Transverse colon (tissue), 4 donors: ENCODE measurements at regions not wholly inside any gene's neighbourhood (a gene's known extent, or its start where the extent isn't known, plus 50 kb on each side); places are given as distances from the start of the nearest gene placed in this dataset.

ENCODE experiments used
- DNase-seq: peaks from one replicate; pipeline ENCODE4 v3.0.0-alpha.2; 2019
- H3K27ac ChIP-seq, 4 donors: fragments of 200-600 bp; sonication (generic); 2 replicates each; pipeline ENCODE4 v1.5.1; 2016 to 2018; ENCODE audit warnings: inconsistent platforms in 4 of 4
- H3K27me3 ChIP-seq: fragments of 200-600 bp; sonication (generic); 2 replicates; pipeline ENCODE4 v1.5.1; 2017; ENCODE audit warnings: inconsistent platforms
- H3K36me3 ChIP-seq, 4 donors: fragments of 200-600 bp; sonication (generic); 2 replicates each; pipeline ENCODE4 v1.5.1; 2017 to 2019; ENCODE audit warnings: inconsistent platforms in 4 of 4
- H3K4me1 ChIP-seq, 4 donors: fragments of 200-600 bp; sonication (generic); 2 replicates each; pipeline ENCODE4 v1.5.1; 2017 to 2020; ENCODE audit warnings: inconsistent platforms in 4 of 4
- H3K4me3 ChIP-seq, 4 donors: fragments of 200-600 bp; sonication (generic); 1 replicate in 1 of 4; 2 replicates in 3 of 4; pipeline versions ENCODE4 v1.5.1 to v1.6.1; 2017 to 2019; ENCODE audit warnings: inconsistent platforms in 4 of 4
- H3K9me3 ChIP-seq, 2 donors: fragments of 200-600 bp; sonication (generic); 2 replicates each; pipeline ENCODE4 v1.5.1; 2017 to 2019; ENCODE audit warnings: inconsistent platforms in 2 of 2
- CTCF ChIP-seq, 5 experiments: fragments of 200-600 bp in 3 of 5; fragments of 450-650 bp in 2 of 5; sonication (generic) in 3 of 5; IDR thresholded peaks; 1 replicate in 2 of 5; 2 replicates in 3 of 5; pipeline ENCODE4 v1.5.1; 2016 to 2017; ENCODE audit warnings: antibody characterized with exemption in 5 of 5, inconsistent platforms in 3 of 5, mild to moderate bottlenecking in 2 of 5, moderate library complexity in 1 of 5
- EP300 ChIP-seq: sonication (generic); formaldehyde crosslinking; IDR thresholded peaks from one replicate; pipeline ENCODE4 v1.6.1; 2017; ENCODE audit warnings: antibody characterized with exemption, low read depth
- POLR2A ChIP-seq: fragments of 450-650 bp; IDR thresholded peaks from one replicate; pipeline ENCODE4 v1.6.1; 2016; ENCODE audit warnings: antibody characterized with exemption, mild to moderate bottlenecking, moderate library complexity
- POLR2AphosphoS5 ChIP-seq, 3 donors: sonication (generic); formaldehyde crosslinking; IDR thresholded peaks; one replicate each; pipeline ENCODE4 v1.6.1; 2016; ENCODE audit warnings: antibody characterized with exemption in 3 of 3
- WGBS, 2 donors: methylation state at CpG; one replicate each; pipeline ENCODE4 v1.1.5; 2018; ENCODE audit warnings: low coverage in 1 of 2; 5-methylcytosine and 5-hydroxymethylcytosine counted together
- in situ Hi-C, 4 donors: fragments of 200-750 bp; cut with MboI; loops; one replicate each; pipeline versions ENCODE4 v1.15.0 to v1.15.1; 2017; ENCODE audit warnings: low sequenced_read_pairs in 3 of 4, low pct_ligation_motif_present in 1 of 4, low pct_unique_long_range_greater_than_20kb in 1 of 4
- intact Hi-C: fragments of 100-400 bp; cut with DNase I; formaldehyde crosslinking; loops from one replicate; pipeline ENCODE4 v1.15.1; 2023; ENCODE audit warnings: low total_unique reads

DNA sequence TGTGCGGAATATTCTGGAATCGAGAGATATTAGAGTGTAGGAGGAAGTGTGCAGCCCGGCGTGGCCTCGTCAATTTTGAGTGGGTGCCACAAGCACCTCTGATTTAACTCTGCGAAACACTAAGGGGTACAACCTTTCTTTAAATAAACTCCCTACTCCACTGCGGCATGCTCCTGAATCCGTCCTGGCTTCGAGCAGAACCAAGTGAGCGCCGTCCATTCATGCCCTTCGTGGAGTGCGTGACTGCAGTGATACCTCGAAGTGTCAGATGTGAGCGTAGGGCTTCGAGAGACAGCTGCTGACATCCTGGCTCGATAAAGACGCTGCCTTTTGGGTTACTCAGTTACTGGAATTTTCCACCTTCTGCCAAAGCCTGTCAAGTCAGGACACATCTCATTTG lies 128.8 kb downstream of the FOXL1 start:
- H3K27me3 ChIP-seq = no peaks in the 10 kb centered on the region
- no peak for TF ChIP-seq POLR2AphosphoS5 (IDR thresholded peaks at IDR 0.05)
- no peak for TF ChIP-seq EP300
- no peak for TF ChIP-seq CTCF (IDR thresholded peaks at IDR 0.05)
- no peak for TF ChIP-seq POLR2A
- in situ Hi-C loops = no loop called here
- intact Hi-C loops = no loop called here
- no peak overlapping the region for H3K27ac ChIP-seq
- no peaks in the 10 kb centered on the region for H3K4me1 ChIP-seq
- DNase-seq = no peak
- 93% methylated on average over 18 of the region's 18 CpGs; no CpG with 5 or more reads in 1 of the 2 donors for WGBS, 2 donors
- no peaks in the 10 kb centered on the region for H3K36me3 ChIP-seq
- H3K9me3 ChIP-seq = no peaks in the 10 kb centered on the region
- H3K4me3 ChIP-seq = no peak overlapping the region

GRCh38 chr16:86707581-86707980 lies 129.2 kb downstream of the FOXL1 start:
- Histone ChIP-seq H3K9me3 (no peaks in the 10 kb centered on the region), H3K36me3 (no peaks in the 10 kb centered on the region), H3K27ac (no peak overlapping the region), H3K4me3 (no peak overlapping the region), H3K4me1 (no peaks in the 10 kb centered on the region), H3K27me3 (no peaks in the 10 kb centered on the region)
- in situ Hi-C loops (no loop called here), intact Hi-C loops (no loop called here)
- no peak for DNase-seq
- TF ChIP-seq POLR2AphosphoS5 (IDR thresholded peaks at IDR 0.05) = no peak
- TF ChIP-seq CTCF (IDR thresholded peaks at IDR 0.05) = no peak
- TF ChIP-seq EP300 = no peak
- TF ChIP-seq POLR2A = no peak
- 76 to 87% methylated on average over 5 to 20 of the region's 20 CpGs for WGBS, 2 donors

DNA sequence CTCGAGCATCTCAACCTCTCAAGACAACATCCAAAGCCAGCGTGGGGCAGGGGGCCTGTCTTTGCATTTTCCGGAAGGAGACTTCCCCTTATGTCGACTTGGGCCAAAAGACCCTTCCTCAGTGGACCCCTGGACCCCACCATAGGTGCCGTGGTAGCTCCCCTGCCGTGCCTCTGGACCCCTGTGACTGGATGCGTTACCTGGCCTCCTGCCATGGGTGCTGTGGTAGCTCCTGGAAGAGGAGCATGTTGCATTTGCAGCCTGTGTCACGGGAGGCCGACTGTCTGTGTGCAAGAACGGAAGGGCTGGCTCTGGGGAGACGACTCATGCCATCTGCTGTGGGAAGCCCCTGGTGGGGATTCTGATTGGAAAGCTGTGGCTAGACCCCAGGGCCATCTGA lies 130.1 kb downstream of the FOXL1 start:
- H3K4me1 ChIP-seq = no peaks in the 10 kb centered on the region
- DNase-seq = no peak
- H3K36me3 ChIP-seq = no peaks in the 10 kb centered on the region

DNA sequence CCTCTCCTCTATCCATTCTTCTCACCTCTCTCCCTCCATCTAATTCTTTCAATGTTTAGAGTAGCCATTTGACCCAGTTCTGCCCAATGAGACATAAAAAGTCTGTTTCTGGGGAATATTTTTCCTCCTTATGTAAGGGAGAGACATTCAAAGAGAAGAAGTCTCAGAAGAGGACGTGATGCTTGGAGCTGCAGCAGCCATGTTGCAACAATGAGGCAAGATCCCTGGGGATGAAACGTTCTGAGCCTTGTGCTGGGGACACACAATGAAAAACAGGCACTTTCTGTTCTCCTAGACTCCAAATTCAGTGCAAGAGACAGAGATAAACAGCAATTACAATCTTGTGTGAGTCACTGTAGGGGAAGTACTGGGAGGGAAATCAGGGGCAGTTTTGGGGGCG lies 130.8 kb downstream of the FOXL1 start:
- intact Hi-C loops (no loop called here), in situ Hi-C loops (no loop called here)
- no peaks in the 10 kb centered on the region for H3K36me3 ChIP-seq
- no peaks in the 10 kb centered on the region for H3K27me3 ChIP-seq
- no peaks in the 10 kb centered on the region for H3K4me1 ChIP-seq
- DNase-seq = no peak
- no peaks in the 10 kb centered on the region for H3K9me3 ChIP-seq
- TF ChIP-seq EP300 (no peak), POLR2AphosphoS5 (IDR thresholded peaks at IDR 0.05) (no peak), POLR2A (no peak), CTCF (IDR thresholded peaks at IDR 0.05) (no peak)
- H3K27ac ChIP-seq = no peak overlapping the region
- WGBS, 2 donors = 52 to 78% methylated on average over 3 of the region's 3 CpGs
- H3K4me3 ChIP-seq = no peak overlapping the region

More for the DNA sequence above, 130.1 kb downstream of the FOXL1 start:
- Histone ChIP-seq H3K27ac (no peak overlapping the region), H3K4me3 (no peak overlapping the region), H3K9me3 (no peaks in the 10 kb centered on the region), H3K27me3 (no peaks in the 10 kb centered on the region)
- WGBS, 2 donors = 79% methylated on average over 7 of the region's 11 CpGs; no CpG with 5 or more reads in 1 of the 2 donors
- TF ChIP-seq POLR2A (no peak), POLR2AphosphoS5 (IDR thresholded peaks at IDR 0.05) (no peak), EP300 (no peak), CTCF (IDR thresholded peaks at IDR 0.05) (no peak)
- intact Hi-C loops = no loop called here
- in situ Hi-C loops = no loop called here
